ENCODE measurements at regions not wholly inside any gene's neighbourhood (a gene's known extent, or its start where the extent isn't known, plus 50 kb on each side); places are given as distances from the start of the nearest gene placed in this dataset.

DNA sequence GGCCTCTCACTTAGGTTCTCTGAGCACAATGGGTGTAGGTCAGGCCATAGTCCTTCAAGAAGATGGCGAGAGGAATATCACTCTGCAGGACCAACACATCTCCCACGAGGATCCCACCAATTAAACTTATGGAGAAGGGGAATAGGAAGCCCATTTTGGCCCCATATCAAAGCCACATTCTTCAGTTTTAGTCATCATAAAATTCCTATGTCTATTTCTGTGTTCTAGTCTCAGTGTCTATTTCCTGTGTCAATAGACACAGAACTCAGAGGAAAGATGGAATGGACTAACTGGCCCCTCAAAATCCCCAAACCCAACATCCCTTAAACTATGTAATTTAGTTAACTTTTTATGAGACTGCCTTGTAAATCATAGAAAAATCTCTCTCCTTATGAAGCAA, 216.8 kb downstream of the HACE1 start:
- H3K27me3 ChIP-seq (ENCODE audit: low read depth, low read length) = no peaks in the 10 kb centered on the region
- H2AFZ ChIP-seq (ENCODE audit: low read depth, low read length) = no peak overlapping the region
- TF ChIP-seq EZH2phosphoT487 (IDR thresholded peaks at IDR 0.05; ENCODE audit: low read depth) = no peak
- TF ChIP-seq, protein P1, sequence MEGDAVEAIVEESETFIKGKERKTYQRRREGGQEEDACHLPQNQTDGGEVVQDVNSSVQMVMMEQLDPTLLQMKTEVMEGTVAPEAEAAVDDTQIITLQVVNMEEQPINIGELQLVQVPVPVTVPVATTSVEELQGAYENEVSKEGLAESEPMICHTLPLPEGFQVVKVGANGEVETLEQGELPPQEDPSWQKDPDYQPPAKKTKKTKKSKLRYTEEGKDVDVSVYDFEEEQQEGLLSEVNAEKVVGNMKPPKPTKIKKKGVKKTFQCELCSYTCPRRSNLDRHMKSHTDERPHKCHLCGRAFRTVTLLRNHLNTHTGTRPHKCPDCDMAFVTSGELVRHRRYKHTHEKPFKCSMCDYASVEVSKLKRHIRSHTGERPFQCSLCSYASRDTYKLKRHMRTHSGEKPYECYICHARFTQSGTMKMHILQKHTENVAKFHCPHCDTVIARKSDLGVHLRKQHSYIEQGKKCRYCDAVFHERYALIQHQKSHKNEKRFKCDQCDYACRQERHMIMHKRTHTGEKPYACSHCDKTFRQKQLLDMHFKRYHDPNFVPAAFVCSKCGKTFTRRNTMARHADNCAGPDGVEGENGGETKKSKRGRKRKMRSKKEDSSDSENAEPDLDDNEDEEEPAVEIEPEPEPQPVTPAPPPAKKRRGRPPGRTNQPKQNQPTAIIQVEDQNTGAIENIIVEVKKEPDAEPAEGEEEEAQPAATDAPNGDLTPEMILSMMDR (IDR thresholded peaks at IDR 0.05; ENCODE audit: low read depth, low read length) = no peak
- H3K4me2 ChIP-seq (ENCODE audit: low read length) = no peak overlapping the region
- H3K9me3 ChIP-seq (ENCODE audit: insufficient read depth, low read length) = no peaks in the 10 kb centered on the region
- no peaks in the 10 kb centered on the region for H3K79me2 ChIP-seq (ENCODE audit: low read length)
- H3K4me3 ChIP-seq (ENCODE audit: low read length) = no peak overlapping the region
- H3K9ac ChIP-seq (ENCODE audit: low read length) = no peak overlapping the region
- no peaks in the 10 kb centered on the region for H4K20me1 ChIP-seq (ENCODE audit: insufficient read depth, low read length)
- H3K4me1 ChIP-seq (ENCODE audit: low read length) = peaks cover 10% of the 10 kb centered on the region
- no peaks in the 10 kb centered on the region for H3K36me3 ChIP-seq (replicated peaks; ENCODE audit: low read depth, low read length)
- no peak overlapping the region for H3K27ac ChIP-seq (ENCODE audit: low read length)

DNA sequence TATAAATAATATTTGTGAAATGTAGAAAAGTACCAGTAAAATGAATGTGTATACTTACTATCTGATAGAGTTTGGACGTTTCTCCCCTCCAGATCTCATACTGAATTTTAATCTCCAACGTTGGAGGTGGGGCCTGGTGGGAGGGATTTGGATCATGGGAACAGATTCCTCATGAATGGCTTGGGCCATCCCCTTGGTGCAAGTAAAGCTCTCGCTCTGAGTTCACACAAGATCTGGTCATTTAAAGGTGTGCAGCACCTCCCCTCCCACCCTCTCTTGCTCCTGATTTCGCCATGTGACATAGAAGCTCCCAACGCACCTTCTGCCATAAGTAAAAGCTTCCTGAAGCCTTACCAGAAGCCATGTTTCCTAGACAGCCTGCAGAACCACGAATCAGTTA, 219.0 kb downstream of the HACE1 start:
- Histone ChIP-seq H4K20me1 (ENCODE audit: insufficient read depth, low read length) (no peaks in the 10 kb centered on the region), H3K36me3 (replicated peaks; ENCODE audit: low read depth, low read length) (no peaks in the 10 kb centered on the region), H3K27ac (ENCODE audit: low read length) (no peak overlapping the region), H3K9ac (ENCODE audit: low read length) (no peak overlapping the region), H3K4me1 (ENCODE audit: low read length) (peaks cover 10% of the 10 kb centered on the region), H3K9me3 (ENCODE audit: insufficient read depth, low read length) (no peaks in the 10 kb centered on the region), H3K4me2 (ENCODE audit: low read length) (no peak overlapping the region), H3K79me2 (ENCODE audit: low read length) (no peaks in the 10 kb centered on the region), H2AFZ (ENCODE audit: low read depth, low read length) (no peak overlapping the region), H3K27me3 (ENCODE audit: low read depth, low read length) (no peaks in the 10 kb centered on the region), H3K4me3 (ENCODE audit: low read length) (no peak overlapping the region)
- TF ChIP-seq, protein P1 (IDR thresholded peaks at IDR 0.05; ENCODE audit: low read depth, low read length) = no peak
- TF ChIP-seq EZH2phosphoT487 (IDR thresholded peaks at IDR 0.05; ENCODE audit: low read depth) = no peak

DNA sequence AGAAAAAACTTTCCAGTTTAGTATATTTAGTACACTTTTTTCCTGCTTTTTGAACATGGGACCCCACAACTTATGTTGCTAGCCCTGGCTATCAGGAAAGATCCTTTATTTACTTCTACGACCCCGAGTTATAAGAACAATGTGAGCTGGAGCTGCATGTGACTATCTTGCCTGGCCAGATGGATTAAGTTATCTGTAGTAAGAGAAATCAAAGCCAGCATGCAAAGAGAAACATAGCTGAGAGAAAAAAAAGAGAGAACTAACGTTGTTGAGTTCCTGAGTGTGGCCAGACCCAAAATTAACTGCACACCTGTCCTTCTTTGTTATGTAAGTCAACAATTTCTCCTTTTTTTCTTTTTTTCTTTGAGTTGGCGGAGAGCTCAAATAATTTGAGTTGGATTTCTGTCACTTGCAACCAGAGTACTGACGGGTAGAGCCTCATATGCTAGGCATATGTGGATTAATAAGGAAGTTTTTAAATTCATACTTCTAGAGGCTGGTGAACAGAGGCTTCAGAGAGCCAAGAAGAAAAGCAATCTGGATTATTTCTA, 219.5 kb downstream of the HACE1 start:
- H3K4me3 ChIP-seq (ENCODE audit: low read length) = no peak overlapping the region
- no peak overlapping the region for H2AFZ ChIP-seq (ENCODE audit: low read depth, low read length)
- H4K20me1 ChIP-seq (ENCODE audit: insufficient read depth, low read length) = no peaks in the 10 kb centered on the region
- no peaks in the 10 kb centered on the region for H3K27me3 ChIP-seq (ENCODE audit: low read depth, low read length)
- no peaks in the 10 kb centered on the region for H3K79me2 ChIP-seq (ENCODE audit: low read length)
- H3K4me1 ChIP-seq (ENCODE audit: low read length) = peaks cover 10% of the 10 kb centered on the region
- no peak overlapping the region for H3K4me2 ChIP-seq (ENCODE audit: low read length)
- H3K36me3 ChIP-seq (replicated peaks; ENCODE audit: low read depth, low read length) = no peaks in the 10 kb centered on the region
- TF ChIP-seq, protein P1 (IDR thresholded peaks at IDR 0.05; ENCODE audit: low read depth, low read length) = no peak
- no peak for TF ChIP-seq EZH2phosphoT487 (IDR thresholded peaks at IDR 0.05; ENCODE audit: low read depth)
- H3K27ac ChIP-seq (ENCODE audit: low read length) = no peak overlapping the region
- no peaks in the 10 kb centered on the region for H3K9me3 ChIP-seq (ENCODE audit: insufficient read depth, low read length)
- no peak overlapping the region for H3K9ac ChIP-seq (ENCODE audit: low read length)

DNA sequence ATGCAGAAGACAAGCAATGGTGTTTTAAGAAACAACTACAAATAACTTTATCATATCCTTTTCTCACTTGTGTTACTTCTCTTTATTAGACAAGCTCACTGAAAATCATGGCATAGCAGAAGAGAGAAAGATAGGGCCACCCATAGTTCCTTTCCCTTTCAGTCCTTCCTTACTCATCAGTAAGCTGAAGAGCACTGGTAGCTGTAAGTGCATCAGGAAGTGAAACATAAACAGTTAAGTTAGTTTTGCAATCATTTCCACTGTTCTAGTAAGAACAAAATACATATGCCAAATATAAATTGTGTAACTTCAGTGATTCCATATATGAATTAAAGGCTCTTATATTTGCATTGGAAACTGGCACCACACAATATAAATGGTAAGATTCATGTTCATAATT, 220.1 kb downstream of the HACE1 start:
- H4K20me1 ChIP-seq (ENCODE audit: insufficient read depth, low read length) = no peaks in the 10 kb centered on the region
- peaks cover 10% of the 10 kb centered on the region for H3K4me1 ChIP-seq (ENCODE audit: low read length)
- H2AFZ ChIP-seq (ENCODE audit: low read depth, low read length) = no peak overlapping the region
- H3K4me2 ChIP-seq (ENCODE audit: low read length) = no peak overlapping the region
- H3K36me3 ChIP-seq (replicated peaks; ENCODE audit: low read depth, low read length) = no peaks in the 10 kb centered on the region
- H3K27ac ChIP-seq (ENCODE audit: low read length) = no peak overlapping the region
- no peak overlapping the region for H3K9ac ChIP-seq (ENCODE audit: low read length)
- TF ChIP-seq EZH2phosphoT487 (IDR thresholded peaks at IDR 0.05; ENCODE audit: low read depth) = no peak
- TF ChIP-seq, protein P1 (IDR thresholded peaks at IDR 0.05; ENCODE audit: low read depth, low read length) = no peak
- no peak overlapping the region for H3K4me3 ChIP-seq (ENCODE audit: low read length)
- no peaks in the 10 kb centered on the region for H3K27me3 ChIP-seq (ENCODE audit: low read depth, low read length)
- H3K79me2 ChIP-seq (ENCODE audit: low read length) = no peaks in the 10 kb centered on the region
- no peaks in the 10 kb centered on the region for H3K9me3 ChIP-seq (ENCODE audit: insufficient read depth, low read length)
